Epithelial cell of prostate (primary cell): ENCODE measurements at regions not wholly inside any gene's neighbourhood (a gene's known extent, or its start where the extent isn't known, plus 50 kb on each side); places are given as distances from the start of the nearest gene placed in this dataset.
"Not testable (repeated sequence)": the region's sequence is repeated elsewhere in the genome, so short reads cannot be mapped to it uniquely, and the experiment has no call there.

Experiments used
- DNase-seq: peaks from one replicate; pipeline ENCODE4 v3.0.0-alpha.2; 2011; ENCODE audit warnings: low read depth, low spot score
- H3K27ac ChIP-seq: fragments of 450-650 bp; 2 replicates; pipeline ENCODE4 v1.5.1; 2017; ENCODE audit warnings: mild to moderate bottlenecking

DNA sequence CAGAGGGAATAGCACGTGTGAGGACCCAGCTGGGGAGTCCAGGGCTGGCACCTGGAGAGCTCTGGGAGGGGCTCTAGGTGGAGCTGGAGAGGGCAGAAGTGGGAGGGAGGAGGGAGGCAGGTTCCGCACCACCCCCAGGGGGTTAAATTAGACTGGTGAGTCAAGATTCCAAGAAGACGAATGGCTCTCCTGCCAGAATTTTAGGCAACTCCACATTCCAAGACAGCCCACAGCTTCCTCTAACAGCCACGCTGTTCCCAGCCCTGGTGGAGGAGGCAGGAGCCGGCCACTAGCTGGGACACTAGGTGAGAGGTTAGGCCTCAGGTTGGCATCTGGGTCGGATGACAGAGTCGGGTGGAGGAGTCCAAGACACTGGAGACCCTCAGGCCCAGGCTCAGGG is 60.2 kb downstream of the TFAP2C start:
- no peak overlapping the region for H3K27ac ChIP-seq
- DNase-seq, result no peak

DNA sequence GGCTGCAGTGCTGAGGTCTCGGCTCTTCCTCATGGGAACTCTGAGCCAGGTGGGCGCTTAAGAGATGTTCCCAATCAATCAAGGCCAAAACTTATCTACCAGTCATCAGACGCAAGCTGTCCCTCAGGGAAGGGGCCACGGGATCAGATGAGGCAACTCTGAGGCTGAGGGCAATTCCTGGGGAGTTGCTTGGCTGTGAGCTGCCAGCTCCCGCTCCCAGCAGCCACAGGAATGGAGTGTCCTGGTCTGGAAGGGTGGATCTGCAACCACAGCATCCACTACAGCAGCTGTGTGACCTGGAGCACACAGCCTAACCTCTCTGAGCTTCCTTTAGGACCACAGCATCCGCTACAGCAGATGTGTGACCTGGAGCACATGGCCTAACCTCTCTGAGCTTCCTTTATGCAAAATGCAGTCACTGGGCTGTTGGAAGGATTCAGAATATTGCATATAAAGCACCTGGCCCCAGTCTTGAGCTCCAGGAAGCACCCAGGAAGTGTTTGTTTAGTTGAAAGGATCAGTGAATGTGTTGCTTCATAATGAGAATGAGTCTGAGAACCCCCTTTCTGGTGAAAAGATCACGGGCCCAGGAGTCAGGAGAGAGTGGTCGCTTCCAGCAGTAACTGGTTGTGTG is 60.9 kb downstream of the TFAP2C start:
- DNase-seq, result no peak
- H3K27ac ChIP-seq, result no peak overlapping the region

DNA sequence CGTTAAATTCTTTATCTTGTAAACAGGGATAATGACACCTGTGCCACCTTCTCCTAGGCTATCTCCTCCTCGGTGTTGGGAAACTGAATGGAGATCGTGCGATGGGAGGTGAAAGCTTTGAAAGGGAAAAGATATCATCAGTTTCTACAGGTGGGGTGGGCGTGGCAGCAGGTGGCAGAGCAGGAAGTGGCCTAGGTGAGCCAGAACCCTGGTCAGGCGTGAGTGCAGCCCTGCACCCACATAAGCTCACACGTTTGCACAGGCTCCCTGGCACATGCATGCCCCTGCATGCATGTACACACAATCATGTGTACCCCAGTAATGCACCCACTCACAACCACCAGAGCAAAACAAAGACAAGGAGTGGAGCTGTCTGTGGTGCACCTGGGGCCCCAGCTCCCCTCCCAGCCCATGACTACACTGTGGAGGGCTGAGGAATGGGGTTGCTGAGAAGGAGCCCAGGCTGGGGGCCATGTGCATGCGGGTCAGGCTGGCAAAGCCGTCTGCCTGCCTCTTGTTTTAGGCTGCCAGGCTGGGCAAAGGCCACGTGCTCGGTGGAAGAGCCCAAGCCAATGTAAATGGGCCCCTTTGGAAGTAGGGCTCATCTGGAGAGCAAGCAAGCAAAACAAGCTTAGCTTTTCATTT is 61.5 kb downstream of the TFAP2C start:
- DNase-seq, result no peak
- no peak overlapping the region for H3K27ac ChIP-seq

DNA sequence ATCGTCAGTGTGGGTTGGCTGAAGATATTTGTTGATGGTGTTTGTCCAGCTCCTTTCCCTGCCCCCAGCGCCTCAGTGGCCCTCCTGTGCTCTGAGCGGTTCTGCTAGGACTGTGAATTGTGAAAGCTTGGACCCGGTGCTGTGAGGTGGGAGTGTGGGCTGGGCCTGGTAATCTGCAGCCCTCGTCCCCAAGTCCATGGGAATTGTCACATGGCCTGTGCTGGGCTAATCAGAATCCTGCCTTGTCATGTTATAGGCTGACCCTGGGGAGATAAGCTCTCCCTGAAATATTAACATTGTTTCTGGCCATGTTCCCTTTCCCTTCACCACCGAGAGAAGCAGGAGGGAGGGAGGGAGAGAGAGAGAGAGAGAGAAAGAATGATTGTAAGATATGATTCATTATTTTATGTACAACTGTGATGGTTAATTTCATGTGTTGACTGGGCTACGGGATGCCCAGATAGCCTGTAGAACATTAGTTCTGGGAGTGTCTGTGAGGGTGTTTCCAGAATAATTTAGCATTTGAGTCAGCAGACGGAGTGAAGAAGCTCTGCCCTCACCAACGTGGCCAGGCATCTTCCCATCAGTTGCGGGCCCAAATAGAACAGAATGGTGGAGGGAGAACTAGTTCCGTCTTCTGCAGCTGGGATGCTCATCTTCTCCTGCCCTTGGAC is 62.4 kb downstream of the TFAP2C start:
- DNase-seq, result no peak
- H3K27ac ChIP-seq, result no peak overlapping the region

DNA sequence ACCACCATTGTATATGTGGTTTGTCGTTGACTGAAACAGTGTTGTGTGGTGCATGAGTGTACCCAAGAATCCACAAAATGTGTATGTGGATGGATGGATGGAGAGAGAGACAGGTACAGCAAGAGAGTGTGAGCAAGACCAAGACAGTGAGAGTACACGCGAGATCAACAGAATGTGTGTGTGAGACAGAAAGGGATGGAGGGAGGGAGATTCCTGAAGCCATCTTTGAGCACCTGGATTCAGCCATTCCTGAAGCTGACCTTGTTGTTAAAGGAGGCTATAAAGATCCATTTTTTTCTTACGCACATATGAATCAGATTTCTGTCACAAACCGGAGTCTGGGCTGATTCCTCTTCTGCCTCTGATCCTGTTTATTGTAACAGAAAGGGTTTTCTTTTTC is 64.1 kb downstream of the TFAP2C start:
- H3K27ac ChIP-seq, result no peak overlapping the region
- no peak for DNase-seq

DNA sequence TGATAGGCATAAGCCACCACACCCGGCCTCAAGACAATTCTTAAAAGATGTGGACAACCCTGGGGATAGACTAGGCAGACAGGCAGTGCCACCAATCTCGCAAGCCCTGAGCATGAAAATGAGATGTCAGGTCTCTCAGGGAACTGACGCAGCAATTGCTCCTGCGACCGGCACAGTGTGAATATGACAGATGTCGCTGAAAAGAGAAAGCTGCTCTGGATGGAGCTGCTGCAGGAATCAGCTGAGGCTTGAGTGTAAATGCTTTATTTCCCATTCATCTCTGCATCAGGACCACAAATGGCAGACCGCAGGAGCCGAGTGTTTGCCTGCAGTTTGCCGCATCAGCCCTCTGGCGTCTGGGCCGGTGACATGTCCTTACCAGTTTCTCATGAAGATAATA is 68.4 kb downstream of the TFAP2C start:
- DNase-seq, result no peak
- no peak overlapping the region for H3K27ac ChIP-seq

DNA sequence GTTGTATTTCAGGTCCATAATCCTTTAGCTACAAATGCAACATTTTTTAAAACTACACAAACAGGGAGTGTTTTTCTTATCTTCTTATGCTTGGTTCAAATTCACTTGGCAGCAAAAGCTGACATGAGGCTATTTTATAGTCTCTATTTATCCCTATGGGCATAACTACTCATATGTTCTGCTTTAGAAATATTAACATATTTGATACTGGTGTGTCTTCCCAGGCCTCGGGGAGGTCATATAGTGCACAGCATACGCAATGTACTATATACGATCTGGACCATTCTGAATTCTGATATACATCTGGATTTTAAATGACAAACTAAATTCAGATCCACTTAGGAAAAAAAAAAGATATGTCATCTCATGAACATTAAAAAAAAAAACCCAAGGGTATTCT is 69.2 kb downstream of the TFAP2C start:
- H3K27ac ChIP-seq, result no peak overlapping the region
- no peak for DNase-seq

DNA sequence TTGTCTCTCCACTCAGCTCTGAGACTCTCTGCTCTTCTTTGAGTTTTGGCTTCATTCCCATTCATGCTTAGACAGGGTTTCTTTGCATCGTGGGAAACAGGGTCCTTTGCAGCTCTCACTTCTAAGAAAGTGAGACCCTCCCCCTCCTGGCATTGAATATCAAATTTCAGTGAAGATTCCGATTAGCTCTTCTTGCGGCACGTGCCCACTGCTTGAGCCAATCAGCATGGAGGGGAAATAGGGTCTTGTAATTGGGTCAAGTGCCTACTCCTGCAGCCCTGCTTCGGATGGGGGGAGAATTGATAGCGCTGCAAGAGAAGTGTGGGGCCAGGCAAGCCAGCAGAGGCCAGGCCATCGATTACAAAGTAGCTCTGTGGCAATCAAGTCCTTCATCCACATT is 69.6 kb downstream of the TFAP2C start:
- no peak for DNase-seq
- no peak overlapping the region for H3K27ac ChIP-seq

DNA sequence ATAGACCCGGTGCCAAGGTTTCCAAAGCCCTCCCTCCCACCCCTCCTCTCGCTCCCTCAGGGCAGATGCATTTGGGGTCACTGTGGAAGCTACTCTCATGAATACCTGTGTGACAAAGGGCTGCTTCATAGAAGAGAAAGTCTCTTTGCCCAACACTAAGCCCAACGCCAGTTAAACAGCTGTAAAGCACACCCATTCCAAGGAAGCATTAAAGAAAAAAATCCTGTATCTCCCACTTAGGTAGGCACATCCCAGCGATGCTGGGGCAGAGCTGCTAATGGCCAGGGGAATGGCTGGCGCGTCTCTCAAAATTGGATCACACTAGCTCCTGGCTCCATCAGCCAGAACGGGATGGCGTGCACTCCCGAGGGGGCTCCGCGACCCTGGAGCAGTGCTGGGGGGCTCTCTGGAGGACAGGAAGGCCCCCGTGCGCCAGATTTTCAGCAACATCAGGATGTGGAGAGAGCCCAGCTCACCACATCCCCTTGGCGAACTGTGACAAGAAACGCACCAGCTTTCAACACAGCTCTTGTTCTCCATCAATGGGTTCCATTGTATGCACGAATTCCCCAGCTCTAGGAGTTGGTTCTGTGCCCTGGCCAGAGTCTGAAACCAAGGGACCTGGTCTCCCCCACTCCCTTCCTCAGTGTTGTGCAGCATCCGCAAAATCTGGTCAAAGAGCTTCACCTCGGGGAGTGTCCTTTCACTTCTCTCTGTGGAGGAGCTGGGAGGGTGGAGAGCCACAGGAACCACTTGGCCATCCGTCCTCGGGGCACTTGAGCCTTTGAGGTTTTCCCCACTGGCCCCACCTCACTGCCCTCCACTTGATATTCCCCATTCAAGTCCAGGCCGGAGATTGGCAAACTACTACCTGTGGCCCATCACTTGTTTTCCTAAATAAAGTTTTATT is 74.1 kb downstream of the TFAP2C start:
- H3K27ac ChIP-seq, result no peak overlapping the region
- no peak for DNase-seq

DNA sequence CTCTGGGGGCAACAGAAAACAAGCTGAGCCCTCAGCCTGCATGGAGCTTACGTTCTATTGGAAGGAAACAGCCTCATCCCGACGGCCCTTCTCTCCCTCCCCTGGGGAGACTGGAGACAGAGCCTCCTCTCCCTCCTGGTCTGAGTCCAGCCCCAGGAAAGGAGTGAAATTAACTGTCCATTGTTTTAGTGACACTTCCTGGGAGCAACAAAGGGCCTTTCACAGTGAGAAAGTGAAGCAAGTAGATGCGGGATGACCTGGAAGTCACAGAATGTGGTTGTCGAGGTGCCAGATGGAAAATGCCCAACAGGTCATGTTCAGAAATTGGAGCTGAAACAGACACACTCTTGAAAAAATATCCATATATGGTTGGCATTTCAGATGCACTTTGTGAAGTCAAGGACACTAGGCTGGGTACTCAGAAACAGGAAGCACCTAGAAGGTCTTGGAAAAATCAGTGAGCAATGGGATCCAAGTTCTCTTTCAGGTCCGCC is 77.8 kb downstream of the TFAP2C start:
- no peak overlapping the region for H3K27ac ChIP-seq
- no peak for DNase-seq

DNA sequence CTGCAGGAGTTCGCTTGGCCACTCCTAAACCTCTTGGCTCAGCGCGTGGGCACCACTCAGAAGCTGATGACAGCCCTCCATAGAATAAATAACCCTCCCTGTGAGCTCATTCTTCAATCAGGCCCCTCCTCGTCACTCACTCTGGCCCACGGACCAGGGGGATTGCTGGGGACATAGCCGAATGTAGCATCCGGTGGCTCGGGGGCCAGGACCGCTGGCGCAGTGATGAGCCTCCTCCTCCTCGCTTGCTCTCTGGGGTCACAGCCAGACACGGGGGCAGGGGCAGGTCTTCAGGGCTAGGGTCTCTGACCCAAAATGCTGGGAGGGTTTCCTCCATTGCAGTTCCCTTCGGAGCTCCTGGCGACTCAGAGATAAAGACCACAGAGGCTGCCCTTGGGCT is 79.9 kb downstream of the TFAP2C start:
- DNase-seq, result no peak
- H3K27ac ChIP-seq, result no peak overlapping the region

DNA sequence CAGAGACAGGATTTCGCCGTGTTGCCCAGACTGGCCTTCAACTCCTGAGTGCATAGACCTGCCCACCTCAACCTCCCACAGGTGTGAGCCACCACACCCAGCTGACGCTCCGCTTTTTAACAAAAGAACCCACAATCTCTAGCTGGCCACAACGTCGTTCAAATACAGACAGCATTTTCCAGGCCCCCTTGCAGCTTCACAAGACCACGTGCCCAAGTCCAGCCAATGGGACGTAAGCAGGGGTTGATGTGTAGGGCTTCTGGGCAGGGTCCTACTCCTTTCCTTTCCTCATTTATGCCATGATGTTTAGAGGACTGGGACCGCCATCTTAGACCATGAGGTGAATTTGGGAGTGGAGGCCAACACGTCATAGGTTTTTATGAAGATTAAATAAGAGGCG is 81.0 kb downstream of the TFAP2C start:
- DNase-seq, result no peak
- no peak overlapping the region for H3K27ac ChIP-seq

DNA sequence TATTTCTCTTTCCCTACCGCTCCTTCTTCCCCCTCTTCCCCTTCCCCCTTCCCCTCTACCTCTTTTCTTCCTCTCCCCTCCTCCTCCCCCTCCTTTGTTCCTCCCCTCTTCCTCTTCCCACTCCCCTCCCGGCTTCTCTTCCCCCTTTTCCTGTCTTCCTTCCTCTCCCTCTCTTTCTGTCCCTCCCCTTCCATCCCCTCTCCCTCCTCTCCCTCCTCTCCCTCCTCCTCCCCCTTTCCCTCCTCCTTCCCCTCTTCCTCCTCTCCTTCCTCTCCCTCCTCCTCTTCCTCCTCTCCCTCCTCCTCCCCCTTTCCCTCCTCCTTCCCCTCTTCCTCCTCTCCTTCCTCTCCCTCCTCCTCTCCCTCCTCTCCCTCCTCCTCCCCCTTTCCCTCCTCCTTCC is 81.5 kb downstream of the TFAP2C start:
- not testable (repeated sequence) for H3K27ac ChIP-seq, DNase-seq

DNA sequence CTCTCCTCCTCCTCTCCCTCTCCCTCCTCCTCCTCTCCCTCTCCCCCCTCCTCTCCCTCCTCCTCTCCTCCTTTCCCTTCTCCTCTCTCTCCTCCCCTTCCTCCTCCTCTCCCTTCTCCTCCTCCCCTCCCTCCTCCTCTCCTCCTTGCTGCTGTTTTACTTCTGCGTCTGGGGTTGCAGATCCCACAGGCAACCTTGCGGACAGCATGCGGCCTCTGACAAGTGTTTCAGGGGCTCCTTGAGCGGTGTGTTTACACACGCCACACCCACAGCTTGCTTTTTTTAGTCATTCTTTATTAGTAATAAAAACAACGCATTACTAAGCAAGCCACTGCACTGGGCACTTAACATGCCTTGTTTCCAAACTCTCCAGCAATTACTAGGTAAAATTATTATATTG is 81.9 kb downstream of the TFAP2C start:
- peak; percentile 45 for DNase-seq
- peak overlapping the region; percentile 12 for H3K27ac ChIP-seq

DNA sequence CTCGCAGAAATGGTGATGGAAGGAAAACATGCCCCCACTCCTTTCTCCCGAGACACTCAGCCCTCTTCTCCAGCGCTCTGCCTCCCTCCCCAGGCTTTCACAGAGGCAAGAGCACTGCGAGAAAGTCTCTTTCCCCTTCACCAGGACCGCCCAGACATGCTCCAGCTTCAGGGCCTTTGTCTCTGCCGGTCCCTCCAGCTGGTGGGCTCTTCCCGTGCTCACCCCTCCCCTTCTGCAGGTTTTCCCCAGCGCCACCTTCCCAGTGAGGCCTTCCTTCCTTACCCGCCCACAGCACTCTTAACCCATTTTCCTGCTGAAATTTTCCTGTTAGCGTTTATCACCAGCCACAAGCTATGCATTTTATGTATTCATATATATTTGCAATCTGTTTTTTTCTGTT is 86.2 kb downstream of the TFAP2C start:
- DNase-seq, result no peak

DNA sequence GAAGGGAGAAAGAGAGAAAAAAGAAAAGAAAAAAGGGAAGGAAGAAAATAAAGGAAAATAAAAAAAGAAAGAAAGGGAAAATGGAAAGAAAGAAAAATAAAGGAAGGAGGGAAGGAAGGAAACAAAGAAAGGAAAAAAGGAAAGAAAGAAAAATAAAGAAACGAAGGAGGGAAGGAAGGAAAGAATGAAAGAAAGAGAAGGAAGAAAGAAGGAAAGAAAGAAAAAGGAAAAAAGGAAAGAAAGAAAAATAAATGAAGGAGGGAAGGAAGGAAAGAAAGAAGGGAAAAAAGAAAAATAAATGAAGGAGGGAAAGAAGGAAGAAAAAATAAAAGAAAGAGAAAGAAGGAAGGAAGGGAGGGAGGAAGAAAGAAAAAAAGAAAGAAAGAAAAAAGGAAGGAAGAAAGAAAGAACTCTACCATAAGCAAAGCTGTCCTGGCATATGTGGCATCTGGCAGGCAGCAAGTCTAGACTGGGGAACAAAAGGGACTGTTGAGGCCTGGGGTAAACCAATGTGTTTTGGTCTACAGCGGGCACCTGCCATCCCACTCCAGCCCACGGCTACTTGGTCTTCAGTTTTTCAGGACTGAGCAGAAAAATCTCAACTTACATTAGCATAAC is 86.9 kb downstream of the TFAP2C start:
- DNase-seq, result no peak
- H3K27ac ChIP-seq, result no peak overlapping the region

More for the DNA sequence above, 86.2 kb downstream of the TFAP2C start:
- no peak overlapping the region for H3K27ac ChIP-seq

DNA sequence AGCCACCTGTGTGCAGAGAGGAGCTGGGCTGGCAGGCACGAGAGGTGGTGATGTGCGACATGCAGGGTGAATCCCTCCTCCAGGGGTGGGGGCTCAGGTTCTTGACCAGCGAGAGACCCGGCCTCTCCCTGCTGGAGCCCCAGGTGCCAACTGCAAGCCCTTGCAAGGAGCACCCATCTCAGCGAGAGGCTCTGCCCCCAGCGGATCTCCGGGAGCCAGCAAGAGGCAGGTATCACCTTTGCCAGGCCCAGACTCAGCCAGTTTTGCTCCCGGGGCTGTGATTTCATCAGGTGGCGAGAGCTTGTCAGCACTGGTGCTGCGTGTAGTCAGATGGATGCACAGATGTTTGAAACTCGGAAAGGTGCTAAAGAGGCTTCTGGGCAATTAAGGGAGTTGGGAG is 87.7 kb downstream of the TFAP2C start:
- peak; percentile 6 for DNase-seq
- no peak overlapping the region for H3K27ac ChIP-seq

DNA sequence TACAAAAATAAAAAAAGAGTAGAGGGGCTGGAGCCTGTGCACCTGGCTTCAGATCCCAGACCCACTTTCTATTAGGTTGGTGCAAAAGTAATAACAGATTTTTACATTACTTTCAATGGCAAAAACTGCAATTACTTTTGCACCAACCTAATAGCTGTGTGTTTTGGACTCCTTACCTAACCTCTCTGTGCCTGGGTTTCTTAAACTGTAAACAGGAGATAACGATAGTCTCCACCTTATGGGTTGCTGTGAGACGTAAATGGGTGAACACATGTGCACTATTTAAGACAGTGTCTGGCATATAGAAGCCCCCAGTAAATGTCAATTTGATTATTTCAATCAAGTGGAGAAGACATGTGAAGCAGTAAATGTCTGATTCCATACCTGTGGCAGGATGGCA is 89.7 kb downstream of the TFAP2C start:
- no peak overlapping the region for H3K27ac ChIP-seq
- DNase-seq, result no peak

DNA sequence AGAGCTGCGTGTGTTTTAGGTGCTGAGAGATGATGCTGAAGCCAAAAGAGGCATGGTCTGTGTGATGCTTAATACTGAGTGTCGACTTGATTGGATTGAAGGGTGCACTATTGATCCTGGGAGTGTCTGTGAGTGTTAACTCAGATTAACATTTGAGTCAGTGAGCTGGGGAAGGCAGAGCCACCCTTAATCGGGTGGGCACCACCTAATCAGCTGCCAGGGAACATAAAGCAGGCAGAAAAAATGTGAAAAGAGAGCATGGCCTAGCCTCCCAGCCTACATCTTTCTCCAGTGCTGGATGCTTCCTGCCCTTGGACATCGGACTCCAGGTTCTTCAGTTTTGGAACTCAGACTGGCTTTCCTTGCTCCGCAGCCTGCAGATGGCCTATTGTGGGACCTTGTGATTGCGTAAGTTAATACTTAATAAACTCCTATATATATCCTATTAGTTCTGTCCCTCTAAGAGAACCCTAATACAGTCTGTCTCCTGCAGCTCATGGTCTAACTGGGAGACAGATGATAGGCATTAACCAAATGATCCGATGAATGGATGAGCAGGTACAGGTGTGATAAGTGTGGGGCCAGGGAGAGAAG is 91.6 kb downstream of the TFAP2C start:
- H3K27ac ChIP-seq, result no peak overlapping the region
- no peak for DNase-seq

DNA sequence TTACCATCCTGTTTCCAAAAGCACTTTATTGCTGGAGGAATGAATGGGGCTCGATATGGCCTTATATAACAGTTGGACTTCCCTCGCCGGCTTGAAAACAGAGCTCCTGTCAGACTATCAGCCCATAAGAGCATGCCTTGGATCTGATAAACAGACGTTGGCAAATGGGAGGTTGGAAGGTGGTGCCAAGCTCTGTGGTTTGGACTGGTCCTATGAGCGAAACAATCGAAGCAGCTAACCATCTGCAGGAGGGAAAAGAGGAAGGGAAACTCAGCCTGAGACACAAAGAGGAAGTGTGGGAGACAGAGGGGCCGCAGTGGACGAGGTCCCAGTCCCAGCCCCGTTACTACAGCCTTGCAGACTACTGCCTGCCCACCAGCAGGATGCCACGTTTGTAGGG is 92.9 kb downstream of the TFAP2C start:
- DNase-seq, result no peak
- H3K27ac ChIP-seq, result no peak overlapping the region
